Muscle of leg (tissue), 3 donors: ENCODE measurements at regions not wholly inside any gene's neighbourhood (a gene's known extent, or its start where the extent isn't known, plus 50 kb on each side); places are given as distances from the start of the nearest gene placed in this dataset.

Source experiments
- DNase-seq: peaks from one replicate; pipeline ENCODE4 v3.0.0; 2013
- H3K27ac ChIP-seq: one replicate; pipeline ENCODE4 v1.5.1; 2013; ENCODE audit warnings: mild to moderate bottlenecking, low read length, control low read depth
- H3K27me3 ChIP-seq: one replicate; pipeline ENCODE4 v1.6.1; 2013; ENCODE audit warnings: low read length; ENCODE audit not compliant: control insufficient read depth, insufficient read depth
- H3K36me3 ChIP-seq: one replicate; pipeline ENCODE4 v1.6.1; 2013; ENCODE audit warnings: low read length; ENCODE audit not compliant: control insufficient read depth, insufficient read depth
- H3K4me1 ChIP-seq: one replicate; pipeline ENCODE4 v1.6.1; 2013; ENCODE audit warnings: low read length; ENCODE audit not compliant: control insufficient read depth, insufficient read depth
- H3K4me3 ChIP-seq: one replicate; pipeline ENCODE4 v1.5.1; 2013; ENCODE audit warnings: low read length, control low read depth
- H3K9me3 ChIP-seq: replicated peaks from 2 replicates; pipeline ENCODE4 v1.6.1; 2013; ENCODE audit warnings: low read depth, low read length; ENCODE audit not compliant: control insufficient read depth
- WGBS: methylation state at CpG from one replicate; pipeline ENCODE4 v1.1.5; 2013; ENCODE audit warnings: missing lambda C conversion rate; ENCODE audit not compliant: insufficient coverage; 5-methylcytosine and 5-hydroxymethylcytosine counted together

- Histone ChIP-seq H3K4me1 (no peaks in the 10 kb centered on the region), H3K9me3 (no peaks in the 10 kb centered on the region), H3K4me3 (no peak overlapping the region), H3K36me3 (no peaks in the 10 kb centered on the region), H3K27ac (no peak overlapping the region), H3K27me3 (no peaks in the 10 kb centered on the region)
- no peak for DNase-seq
These were observed 674.4 kb downstream of the TMTC2 start for GRCh38 chr12:83361071-83361470.

- 20% methylated on average over 1 of the region's 4 CpGs for WGBS
- Histone ChIP-seq H3K27ac (no peak overlapping the region), H3K9me3 (no peaks in the 10 kb centered on the region), H3K36me3 (no peaks in the 10 kb centered on the region), H3K27me3 (no peaks in the 10 kb centered on the region), H3K4me3 (no peak overlapping the region), H3K4me1 (no peaks in the 10 kb centered on the region)
- DNase-seq: peak; percentile 54
These were observed 663.4 kb downstream of the TMTC2 start for GRCh38 chr12:83349907-83350611.

GRCh38 chr12:83346333-83346732, 659.6 kb downstream of the TMTC2 start:
- Histone ChIP-seq H3K27me3 (no peaks in the 10 kb centered on the region), H3K36me3 (no peaks in the 10 kb centered on the region), H3K4me1 (no peaks in the 10 kb centered on the region), H3K9me3 (no peaks in the 10 kb centered on the region), H3K4me3 (no peak overlapping the region), H3K27ac (no peak overlapping the region)
- DNase-seq: no peak

- H3K4me1 ChIP-seq: no peaks in the 10 kb centered on the region
- no peaks in the 10 kb centered on the region for H3K9me3 ChIP-seq
- H3K36me3 ChIP-seq: no peaks in the 10 kb centered on the region
- no peak overlapping the region for H3K4me3 ChIP-seq
- H3K27ac ChIP-seq: no peak overlapping the region
- no peak for DNase-seq
- no peaks in the 10 kb centered on the region for H3K27me3 ChIP-seq
These were observed 657.1 kb downstream of the TMTC2 start for GRCh38 chr12:83343767-83344166.

GRCh38 chr12:83335748-83336147, 649.0 kb downstream of the TMTC2 start:
- no peaks in the 10 kb centered on the region for H3K4me1 ChIP-seq
- WGBS: no CpG with 5 or more reads among the region's 2 CpGs
- H3K9me3 ChIP-seq: no peaks in the 10 kb centered on the region
- no peak for DNase-seq
- no peaks in the 10 kb centered on the region for H3K27me3 ChIP-seq
- no peak overlapping the region for H3K4me3 ChIP-seq
- no peaks in the 10 kb centered on the region for H3K36me3 ChIP-seq
- H3K27ac ChIP-seq: no peak overlapping the region

GRCh38 chr12:83326666-83327065, 640.0 kb downstream of the TMTC2 start:
- Histone ChIP-seq H3K9me3 (no peaks in the 10 kb centered on the region), H3K27me3 (no peaks in the 10 kb centered on the region), H3K27ac (no peak overlapping the region), H3K4me1 (no peaks in the 10 kb centered on the region), H3K4me3 (no peak overlapping the region), H3K36me3 (no peaks in the 10 kb centered on the region)
- no peak for DNase-seq

- H3K27ac ChIP-seq: no peak overlapping the region
- H3K9me3 ChIP-seq: no peaks in the 10 kb centered on the region
- H3K4me1 ChIP-seq: no peaks in the 10 kb centered on the region
- no peaks in the 10 kb centered on the region for H3K36me3 ChIP-seq
- no peak overlapping the region for H3K4me3 ChIP-seq
- no peak for DNase-seq
- WGBS: no CpG with 5 or more reads among the region's 1 CpG
- no peaks in the 10 kb centered on the region for H3K27me3 ChIP-seq
These were observed 637.2 kb downstream of the TMTC2 start for GRCh38 chr12:83323866-83324265.

- no peaks in the 10 kb centered on the region for H3K4me1 ChIP-seq
- H3K27me3 ChIP-seq: no peaks in the 10 kb centered on the region
- peak; percentile 12 for DNase-seq
- no peak overlapping the region for H3K4me3 ChIP-seq
- WGBS: no CpG with 5 or more reads among the region's 2 CpGs
- no peaks in the 10 kb centered on the region for H3K36me3 ChIP-seq
- no peaks in the 10 kb centered on the region for H3K9me3 ChIP-seq
- H3K27ac ChIP-seq: no peak overlapping the region
These were observed 636.1 kb downstream of the TMTC2 start for GRCh38 chr12:83322809-83323208.

GRCh38 chr12:83321971-83322370, 635.3 kb downstream of the TMTC2 start:
- no peak overlapping the region for H3K27ac ChIP-seq
- no peak overlapping the region for H3K4me3 ChIP-seq
- no peaks in the 10 kb centered on the region for H3K4me1 ChIP-seq
- H3K27me3 ChIP-seq: no peaks in the 10 kb centered on the region
- no CpG with 5 or more reads among the region's 2 CpGs for WGBS
- H3K9me3 ChIP-seq: no peaks in the 10 kb centered on the region
- no peak for DNase-seq
- H3K36me3 ChIP-seq: no peaks in the 10 kb centered on the region

- no peak for DNase-seq
- no peak overlapping the region for H3K27ac ChIP-seq
- WGBS: 87% methylated on average over 2 of the region's 2 CpGs
These were observed 633.6 kb downstream of the TMTC2 start for GRCh38 chr12:83320350-83320749.

GRCh38 chr12:83318386-83319098, 631.8 kb downstream of the TMTC2 start:
- H3K4me1 ChIP-seq: no peaks in the 10 kb centered on the region
- H3K9me3 ChIP-seq: no peaks in the 10 kb centered on the region
- H3K27me3 ChIP-seq: no peaks in the 10 kb centered on the region
- no CpG with 5 or more reads among the region's 1 CpG for WGBS
- no peak overlapping the region for H3K27ac ChIP-seq
- H3K36me3 ChIP-seq: no peaks in the 10 kb centered on the region
- H3K4me3 ChIP-seq: no peak overlapping the region
- DNase-seq: peak; percentile 39

More at GRCh38 chr12:83320350-83320749, 633.6 kb downstream of the TMTC2 start:
- Histone ChIP-seq H3K27me3 (no peaks in the 10 kb centered on the region), H3K4me1 (no peaks in the 10 kb centered on the region), H3K4me3 (no peak overlapping the region), H3K36me3 (no peaks in the 10 kb centered on the region), H3K9me3 (no peaks in the 10 kb centered on the region)
